ENCODE measurements at regions not wholly inside any gene's neighbourhood (a gene's known extent, or its start where the extent isn't known, plus 50 kb on each side); places are given as distances from the start of the nearest gene placed in this dataset.

DNA sequence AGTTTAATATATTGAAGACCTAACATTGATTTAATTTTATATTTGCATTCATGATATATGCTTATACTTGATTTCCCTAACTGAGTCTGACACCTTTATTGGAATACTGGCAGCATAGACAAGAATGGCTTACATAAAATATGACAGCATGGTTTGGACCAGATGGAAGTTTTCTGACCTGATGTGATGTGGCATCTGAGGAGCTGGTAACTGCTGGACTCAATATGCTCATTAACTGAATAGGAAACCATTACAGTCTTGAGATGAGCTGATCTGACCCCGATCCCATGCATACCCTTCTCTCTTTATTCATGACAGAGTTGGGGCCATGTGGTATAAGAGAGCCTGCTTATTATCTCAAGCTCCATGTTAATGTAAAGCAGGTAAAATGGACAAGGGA lies 604.8 kb upstream of the SEL1L start:
- no peak for DNase-seq (ENCODE audit: low read depth)

DNA sequence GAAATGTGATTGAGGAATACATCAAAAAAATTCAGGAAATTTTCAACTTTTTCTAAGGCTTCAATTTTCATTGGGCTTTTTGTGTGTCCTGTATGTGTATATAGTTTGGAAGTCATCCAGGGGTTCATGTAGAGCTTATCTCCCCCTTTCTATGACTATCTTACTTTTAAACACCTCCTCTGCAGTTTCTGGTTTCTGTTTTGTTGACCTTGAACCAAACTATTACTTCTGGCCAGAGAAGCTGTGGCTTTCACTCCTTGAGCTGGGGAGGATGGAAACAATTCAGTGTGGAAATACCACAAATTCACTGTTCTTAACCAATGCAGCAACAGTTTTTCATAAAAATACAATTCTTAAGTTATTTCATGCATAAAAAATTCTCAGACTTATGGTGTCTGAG lies 613.2 kb upstream of the SEL1L start:
- DNase-seq (ENCODE audit: low read depth), result no peak

DNA sequence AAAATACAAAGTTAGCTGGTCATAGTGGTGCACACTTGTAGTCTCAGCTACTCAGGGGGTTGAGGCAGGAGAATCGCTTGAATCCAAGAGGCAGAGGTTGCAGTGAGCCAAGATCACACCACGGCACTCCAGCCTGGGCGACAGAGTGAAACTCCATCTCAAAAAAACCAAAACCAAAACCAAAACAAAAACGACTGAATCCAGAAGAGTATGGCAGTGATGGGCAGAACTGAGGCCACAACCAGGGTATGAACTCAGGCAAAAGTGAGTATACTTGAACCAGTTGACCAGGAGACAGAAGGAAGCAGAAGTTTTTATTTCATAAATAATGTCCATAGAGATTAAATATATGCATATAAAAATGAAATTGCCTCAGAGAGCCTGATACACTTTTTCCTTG lies 620.0 kb upstream of the SEL1L start:
- no peak for DNase-seq (ENCODE audit: low read depth)

DNA sequence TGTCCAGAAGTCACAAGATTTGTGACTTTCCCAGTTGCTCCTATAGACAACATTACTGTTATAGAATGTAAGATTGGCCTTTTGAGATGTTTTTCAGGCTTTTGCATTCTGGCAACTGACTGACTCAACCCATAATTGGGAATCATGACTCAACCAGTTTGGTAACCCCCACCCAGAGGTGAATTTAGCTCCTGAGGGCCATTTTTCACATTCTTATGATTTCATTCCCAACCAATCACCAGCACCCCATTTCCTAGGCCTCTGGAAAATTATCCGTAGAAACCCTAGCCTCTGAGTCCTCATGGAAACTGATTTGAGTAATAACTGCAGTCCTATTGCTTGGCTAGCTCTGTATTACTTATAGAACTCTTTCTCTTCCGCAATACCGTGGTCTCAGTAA lies 626.0 kb upstream of the SEL1L start:
- no peak for DNase-seq (ENCODE audit: low read depth)

DNA sequence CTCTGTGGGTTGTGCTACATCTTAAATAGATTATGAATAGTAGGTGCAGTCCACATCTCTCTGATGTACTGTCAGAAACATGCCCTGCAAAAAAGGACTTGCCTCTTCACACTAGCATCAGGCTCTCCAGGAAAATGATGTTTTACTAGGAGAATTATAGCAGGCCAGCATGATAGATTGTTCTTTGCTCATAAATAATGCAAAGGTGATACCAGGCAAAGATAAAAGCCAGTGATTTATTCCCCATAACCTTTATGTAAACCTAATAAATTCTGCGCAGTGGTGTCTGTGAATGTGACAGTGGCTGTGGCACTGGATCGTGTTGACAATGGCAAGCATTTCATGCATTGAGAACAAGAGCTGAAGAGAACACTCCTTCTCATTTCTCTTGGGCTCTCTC lies 646.5 kb upstream of the SEL1L start:
- DNase-seq (ENCODE audit: low read depth), result no peak

DNA sequence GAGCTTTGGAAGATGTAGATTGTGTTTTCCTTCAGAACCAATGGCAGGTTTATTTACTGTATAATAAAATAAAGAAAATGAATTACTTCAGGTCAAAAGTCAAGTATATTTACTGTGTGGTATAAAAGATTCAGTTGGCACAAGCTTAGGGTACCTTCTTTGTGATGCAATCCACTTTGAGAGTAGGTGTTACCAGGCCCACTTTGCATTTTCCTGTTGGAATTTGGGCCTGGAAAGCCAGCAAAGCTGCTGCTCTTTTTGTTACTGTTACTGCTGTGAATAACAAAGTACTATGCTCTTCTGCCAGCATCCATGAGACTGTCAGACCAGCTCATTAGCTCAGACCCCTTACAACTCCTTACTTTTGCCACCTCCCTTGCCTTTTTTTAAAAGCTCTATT lies 649.0 kb upstream of the SEL1L start:
- DNase-seq (ENCODE audit: low read depth), result no peak

DNA sequence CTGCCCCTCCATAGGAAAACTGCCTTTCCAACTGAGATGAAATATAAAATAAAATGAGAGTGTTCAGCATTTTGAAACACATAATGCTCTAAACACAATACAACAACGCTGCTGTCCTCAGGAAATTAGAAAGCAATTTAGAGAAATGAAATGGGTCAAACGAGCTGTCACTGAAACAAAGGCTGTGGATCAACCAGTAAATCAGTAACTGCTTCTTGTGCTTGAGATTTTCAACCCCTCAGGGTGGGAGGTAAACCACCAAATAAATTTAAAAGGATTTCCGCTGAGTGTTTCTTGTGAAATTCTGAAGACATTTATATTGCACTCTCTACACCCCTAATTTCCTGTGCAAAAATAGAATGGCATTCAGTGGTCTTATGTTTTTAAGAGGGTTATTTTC lies 657.1 kb upstream of the SEL1L start:
- no peak for DNase-seq (ENCODE audit: low read depth)

DNA sequence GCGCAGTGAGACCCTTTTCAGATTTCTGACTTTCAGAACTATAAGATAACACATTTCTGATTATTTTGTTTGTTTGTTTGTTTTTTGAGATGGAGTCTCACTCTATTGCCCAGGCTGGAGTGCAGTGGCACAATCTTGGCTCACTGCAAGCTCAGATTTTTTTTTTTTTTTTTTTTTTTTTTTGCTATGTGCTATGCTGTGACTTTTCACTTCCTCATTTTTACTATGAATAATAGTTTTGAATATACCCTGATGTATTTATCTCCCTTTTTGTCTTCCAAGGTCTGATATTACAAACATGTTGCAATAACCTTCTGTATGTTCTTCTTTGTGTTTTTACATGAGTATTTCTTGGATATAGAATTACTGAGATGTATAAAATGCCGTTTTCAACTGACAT lies 658.7 kb upstream of the SEL1L start:
- DNase-seq (ENCODE audit: low read depth), result no peak

DNA sequence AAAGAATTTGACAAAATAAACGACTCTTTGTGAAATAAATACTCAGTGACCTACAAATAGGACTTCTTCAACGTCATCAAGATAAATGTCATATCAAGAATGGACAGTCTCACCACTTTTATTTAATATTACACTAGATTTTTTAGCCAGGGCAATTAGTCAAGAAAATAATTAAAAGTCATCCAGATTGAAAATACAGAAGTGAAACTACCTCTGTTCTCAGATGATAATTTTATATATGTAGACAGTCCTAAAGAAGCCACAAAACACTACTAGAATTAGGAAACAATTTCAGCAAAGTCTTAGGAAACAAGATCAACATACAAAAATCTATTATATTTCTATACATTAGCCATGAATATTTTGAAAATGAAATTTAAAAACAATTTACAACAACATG lies 689.6 kb upstream of the SEL1L start:
- no peak for DNase-seq (ENCODE audit: low read depth)

DNA sequence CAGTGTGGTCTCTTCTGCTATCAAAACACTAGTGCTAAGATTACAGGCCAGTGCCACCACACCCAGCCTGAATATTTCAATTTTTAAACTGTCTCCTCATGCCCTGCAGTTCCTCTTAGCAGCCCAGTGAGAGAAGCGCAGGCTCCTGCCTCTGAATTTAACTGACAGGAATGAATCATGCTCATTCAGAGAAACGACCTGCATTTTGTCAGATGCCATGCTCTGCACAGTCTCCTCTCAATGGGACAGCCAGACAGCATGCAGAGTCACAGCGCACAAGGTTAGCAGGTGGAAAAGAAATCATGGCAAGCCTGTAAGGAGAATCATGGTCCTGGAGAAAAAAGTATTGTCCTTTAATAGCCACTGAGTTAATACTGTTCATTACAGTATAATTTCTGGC lies 691.0 kb upstream of the SEL1L start:
- DNase-seq (ENCODE audit: low read depth), result no peak

DNA sequence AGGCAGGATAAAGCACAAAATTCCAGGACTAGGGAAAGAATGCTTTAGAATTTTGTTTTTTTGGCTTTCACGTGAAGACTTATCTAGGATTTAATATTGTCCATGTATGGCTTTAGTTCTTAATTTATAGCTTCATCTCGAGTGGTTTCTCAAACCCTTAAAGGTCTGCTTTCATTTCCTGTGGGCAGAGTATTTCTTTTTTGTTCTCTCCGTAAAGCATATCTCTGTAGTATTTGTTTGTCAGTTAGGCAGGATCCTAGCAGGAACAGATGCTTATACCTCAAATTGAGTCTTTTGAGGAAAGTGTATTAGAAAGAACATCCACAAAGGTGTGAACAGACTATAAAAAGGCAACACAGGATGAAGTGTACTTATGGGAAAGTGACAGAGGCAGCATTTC lies 697.1 kb upstream of the SEL1L start:
- DNase-seq (ENCODE audit: low read depth), result no peak

DNA sequence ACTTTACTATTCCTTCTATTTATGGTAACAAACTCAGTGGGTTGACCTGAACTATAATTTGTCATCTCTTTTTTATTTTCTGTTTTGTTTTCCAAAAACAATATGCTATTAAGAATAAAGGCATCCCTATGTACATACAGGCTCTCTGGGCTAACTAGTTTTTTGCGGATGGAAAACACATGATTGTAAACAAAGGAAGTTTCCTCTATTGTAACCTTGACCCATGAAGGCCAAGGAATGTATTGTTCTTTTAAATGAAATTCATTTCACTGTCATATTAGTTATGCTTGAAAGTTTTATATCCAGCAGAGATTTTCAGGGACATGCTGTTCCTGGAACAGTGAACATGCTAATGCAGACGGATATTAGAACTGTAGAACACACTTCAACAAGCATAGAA lies 705.0 kb upstream of the SEL1L start:
- DNase-seq (ENCODE audit: low read depth), result no peak

DNA sequence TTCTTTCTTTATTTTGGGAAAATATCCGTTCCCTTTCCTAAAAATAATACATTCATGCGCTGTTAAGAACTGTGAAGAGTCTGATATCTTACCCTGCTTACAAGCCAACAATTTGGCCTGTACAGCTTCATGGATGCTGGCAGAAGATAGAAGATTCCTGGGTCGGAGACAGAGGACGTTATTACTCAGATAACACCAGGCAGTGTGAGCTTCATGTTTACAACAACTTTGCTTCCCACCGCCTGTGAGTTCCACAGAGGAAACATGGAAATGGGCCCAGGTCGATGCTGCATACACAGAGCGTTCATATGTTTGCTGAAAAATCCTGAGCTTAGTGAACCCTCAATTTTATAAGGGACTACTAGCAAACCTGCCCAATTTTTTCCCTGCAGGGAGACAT lies 705.6 kb upstream of the SEL1L start:
- no peak for DNase-seq (ENCODE audit: low read depth)

DNA sequence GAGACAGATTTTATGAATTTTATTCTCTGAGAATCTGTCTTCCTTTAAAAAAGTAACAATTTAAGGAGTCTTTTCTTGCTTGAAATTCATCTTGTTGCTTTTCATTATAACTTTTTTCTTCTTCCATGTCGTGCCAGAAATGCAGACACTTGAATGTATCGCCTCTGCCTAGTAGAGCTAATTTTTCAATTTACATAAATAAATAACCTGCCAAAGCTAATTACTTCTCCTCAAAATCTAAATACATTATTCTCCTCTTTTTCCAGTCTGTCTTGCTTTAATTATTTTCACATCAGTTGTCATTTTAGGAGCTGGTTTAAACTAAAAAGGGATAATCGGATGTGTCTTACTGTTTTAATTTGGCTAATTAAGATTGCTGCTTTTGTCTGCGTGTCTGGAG lies 711.1 kb upstream of the SEL1L start:
- no peak for DNase-seq (ENCODE audit: low read depth)

DNA sequence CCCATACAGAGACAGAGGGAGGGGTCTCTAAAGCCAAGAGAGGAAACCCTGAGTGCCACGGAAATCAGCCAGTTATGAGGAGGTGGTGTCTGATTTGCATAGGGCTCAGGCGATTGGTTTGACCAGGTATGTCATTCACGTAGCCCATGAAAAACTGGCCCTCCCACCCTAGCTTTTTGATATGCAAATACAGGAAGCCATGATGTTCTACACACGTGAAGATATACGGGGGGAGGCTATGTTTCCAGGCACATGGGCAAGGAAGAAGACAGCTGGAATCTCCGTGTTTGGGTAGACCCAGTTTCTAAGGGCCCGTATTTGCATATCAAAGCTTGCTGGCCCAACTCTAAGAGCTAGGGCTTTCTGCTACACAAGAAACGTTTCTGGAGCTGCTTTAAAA lies 717.8 kb upstream of the SEL1L start:
- DNase-seq (ENCODE audit: low read depth), result no peak

DNA sequence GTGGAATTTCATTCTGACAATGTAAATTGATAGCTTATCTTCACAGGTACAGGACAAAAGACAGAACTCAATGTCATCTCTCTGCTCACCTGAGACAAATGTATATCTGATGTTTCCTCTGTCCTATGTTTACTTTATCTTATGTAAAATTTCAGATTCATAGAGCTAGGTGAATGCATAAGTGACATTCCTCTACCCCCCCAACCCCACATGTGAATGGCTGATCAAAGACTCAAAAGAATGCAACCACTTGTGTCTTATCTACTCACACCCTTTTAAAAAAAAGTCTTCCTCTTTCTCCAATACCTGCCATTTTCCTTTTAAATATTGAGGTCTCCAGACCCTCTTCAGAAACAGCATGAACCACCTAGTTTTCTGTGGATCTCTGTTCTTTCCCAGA lies 736.6 kb upstream of the SEL1L start:
- no peak for DNase-seq (ENCODE audit: low read depth)

DNA sequence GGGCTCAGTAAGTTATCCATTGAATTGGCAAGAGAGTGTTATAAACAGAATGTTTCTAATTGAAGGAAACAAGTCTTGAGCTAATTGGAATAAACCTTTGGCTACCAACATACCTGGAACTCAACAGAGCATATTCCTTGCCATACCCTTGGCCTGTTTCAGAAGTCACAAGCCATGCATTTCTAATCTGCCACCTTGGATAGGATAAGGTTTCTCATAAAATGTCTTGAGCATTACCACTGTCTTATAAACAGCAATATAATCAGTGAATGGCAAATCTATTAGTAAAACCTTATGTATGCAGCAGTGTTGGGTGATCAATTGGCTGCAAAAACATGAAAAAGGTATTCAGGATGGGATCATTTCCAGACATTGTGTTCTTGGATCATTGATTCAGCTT lies 765.2 kb upstream of the SEL1L start:
- DNase-seq (ENCODE audit: low read depth), result no peak

DNA sequence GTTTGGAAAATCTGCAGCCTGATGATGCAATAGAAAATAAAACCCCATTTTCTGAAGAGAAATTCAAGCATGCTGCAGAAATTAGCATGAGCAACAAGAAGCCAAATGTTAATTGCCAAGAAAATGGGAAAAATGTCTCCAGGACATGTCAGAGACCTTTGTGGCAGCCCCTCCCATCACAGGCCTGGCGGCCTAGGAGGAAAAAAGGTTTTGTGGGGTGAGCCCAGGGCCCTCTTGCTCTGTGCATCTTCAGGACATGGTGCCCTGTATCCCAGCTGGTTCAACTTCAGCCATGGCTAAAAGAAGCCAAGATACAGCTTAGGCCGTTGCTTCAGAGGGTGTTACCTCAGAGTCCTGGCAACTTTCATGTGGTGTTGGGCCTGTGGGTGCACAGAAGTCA lies 775.5 kb upstream of the SEL1L start:
- no peak for DNase-seq (ENCODE audit: low read depth)

DNA sequence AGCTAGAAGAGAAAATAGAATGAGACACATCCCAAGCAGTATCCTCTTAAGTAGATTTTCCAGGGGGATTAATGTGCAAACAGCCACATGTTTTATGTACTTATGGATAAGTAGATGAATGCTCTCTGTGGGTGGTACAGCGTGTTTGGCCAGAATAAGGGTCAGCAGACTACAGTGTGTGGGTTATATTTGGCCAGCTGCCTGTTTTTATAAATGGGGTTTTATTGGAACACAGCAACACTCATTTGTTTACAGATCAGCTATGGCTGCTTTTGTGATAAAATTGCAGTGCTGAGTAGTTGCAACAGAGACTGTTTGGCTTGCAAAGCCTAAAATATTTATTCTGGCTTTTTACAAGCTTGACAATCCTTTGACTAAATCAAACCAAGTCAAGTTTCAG lies 780.2 kb upstream of the SEL1L start:
- no peak for DNase-seq (ENCODE audit: low read depth)

DNA sequence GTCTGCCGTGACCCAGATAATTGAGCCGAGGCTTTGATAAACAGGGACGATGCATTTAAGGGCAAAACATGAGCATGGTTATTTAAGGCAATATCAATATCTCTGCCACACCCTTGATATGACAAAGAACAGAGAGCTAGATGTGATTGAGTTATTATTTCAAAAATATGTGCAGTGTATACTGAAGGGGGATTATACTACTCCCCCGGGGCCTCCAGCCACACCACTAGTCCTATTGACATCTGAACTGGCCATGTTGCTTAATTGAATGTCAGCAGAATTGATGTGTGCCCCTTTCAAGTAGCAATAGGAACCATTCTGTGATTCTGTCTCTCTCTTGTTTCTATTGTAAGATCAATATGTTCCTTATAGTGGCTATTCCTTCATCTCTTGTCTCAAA lies 794.8 kb upstream of the SEL1L start:
- no peak for DNase-seq (ENCODE audit: low read depth)

DNA sequence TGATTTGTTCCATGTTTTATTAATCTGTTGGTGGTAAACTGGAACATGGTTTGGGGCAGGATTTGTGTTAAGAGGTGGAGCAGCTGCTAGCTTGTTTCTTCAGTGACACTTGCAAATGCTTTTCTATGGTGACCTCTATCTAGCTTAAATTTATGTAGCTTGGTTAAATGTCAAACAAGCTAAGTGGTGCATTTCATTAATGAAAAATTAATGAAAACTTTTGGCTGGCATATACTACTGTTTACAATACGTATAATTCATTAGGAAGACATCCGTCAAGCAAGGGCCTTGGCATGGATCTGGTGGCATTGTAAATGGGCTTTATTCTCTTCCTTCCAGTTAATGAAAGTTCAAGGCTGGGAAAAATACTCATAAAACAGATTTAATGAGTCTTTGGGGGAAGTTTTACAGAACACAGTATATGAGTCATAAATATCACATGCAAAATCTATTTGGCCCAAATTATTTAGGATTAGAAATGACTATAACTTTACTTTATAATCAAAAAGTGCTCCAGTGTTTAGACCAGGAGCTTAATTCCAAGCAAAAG lies 807.7 kb upstream of the SEL1L start:
- no peak for DNase-seq (ENCODE audit: low read depth)

DNA sequence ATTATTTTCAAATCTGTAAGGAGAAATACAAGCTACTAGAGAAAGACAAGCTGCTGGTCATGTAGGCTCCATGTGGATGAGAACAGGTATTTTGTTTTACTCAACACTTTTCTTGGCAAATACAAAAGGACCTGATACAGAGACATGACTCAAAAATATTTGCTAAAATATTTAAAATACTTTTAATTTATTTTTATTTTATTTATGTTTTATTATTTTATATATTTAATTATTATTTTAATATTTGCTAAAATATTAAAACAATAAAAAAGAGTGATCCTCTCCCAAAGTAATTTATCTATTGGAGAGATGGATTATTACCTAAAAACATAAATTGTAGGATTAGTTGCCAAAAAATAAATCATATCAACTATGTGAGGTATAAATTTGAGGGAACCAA lies 808.9 kb upstream of the SEL1L start:
- no peak for DNase-seq (ENCODE audit: low read depth)

DNA sequence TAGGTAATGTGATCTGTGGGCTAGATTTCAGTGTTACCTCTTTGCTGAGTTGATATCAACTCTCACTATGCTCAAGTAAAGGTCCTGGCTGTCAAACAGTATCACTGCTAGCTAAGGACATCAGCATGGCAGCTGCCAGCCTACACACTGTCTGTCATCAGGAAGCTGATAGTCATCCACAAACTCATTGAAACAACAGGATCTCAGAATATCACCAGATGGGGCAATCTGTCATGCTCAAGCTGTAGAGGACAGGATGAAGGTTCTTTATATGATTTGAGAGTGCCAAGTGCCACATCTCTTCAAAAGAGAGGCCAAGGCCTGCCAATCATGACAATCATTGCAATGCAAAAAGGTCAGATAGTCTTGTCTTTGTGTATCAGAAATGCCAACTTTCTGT lies 811.5 kb upstream of the SEL1L start:
- no peak for DNase-seq (ENCODE audit: low read depth)

DNA sequence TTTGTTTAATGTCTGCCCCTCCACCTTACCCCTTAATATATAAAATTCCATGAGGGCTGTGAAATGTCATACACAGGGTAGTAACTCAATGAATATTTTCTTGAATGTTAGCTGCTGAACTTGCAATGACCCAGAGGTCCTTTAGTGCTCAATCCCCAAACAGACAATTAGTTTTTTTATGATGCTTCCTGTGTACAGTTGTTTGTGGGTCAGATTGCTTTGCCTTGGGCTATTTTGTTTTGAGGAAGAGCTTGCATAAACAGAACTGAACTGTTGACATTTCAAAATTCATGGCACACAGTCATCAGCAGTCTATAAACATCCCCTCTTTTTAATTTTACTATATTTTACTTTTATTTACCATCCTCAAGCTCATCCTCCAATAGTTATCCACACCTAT lies 820.5 kb upstream of the SEL1L start:
- no peak for DNase-seq (ENCODE audit: low read depth)

DNA sequence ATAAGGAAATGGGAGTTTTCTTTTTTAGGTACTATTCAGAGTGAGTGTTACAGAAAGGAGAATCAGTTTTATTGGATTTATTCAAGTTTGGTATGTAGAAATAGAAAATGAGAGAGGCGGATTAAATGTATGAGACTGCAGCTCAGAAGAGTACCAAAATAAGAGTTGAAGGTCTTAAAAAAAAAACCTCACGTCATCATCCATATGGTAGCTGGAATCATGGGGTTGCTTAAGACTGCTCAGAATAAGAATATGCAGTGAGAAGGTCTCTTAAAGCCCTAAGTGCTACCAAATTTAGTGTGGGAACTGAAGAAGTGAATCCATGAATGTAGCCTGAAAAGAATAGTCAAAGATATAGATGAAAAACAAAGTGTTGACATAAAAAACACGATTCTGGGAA lies 825.5 kb upstream of the SEL1L start:
- no peak for DNase-seq (ENCODE audit: low read depth)

Measured in HS-27A (cell line).